Hepatocyte (in vitro differentiated cells): ENCODE measurements at regions not wholly inside any gene's neighbourhood (a gene's known extent, or its start where the extent isn't known, plus 50 kb on each side); places are given as distances from the start of the nearest gene placed in this dataset.

Source experiments
- EZH2phosphoT487 ChIP-seq: fragments of 200-600 bp; sonication (generic); IDR thresholded peaks from one replicate; pipeline ENCODE4 v1.6.1; 2018; ENCODE audit warnings: antibody characterized with exemption, mild to moderate bottlenecking, low read depth, moderate library complexity; ENCODE audit not compliant: unreplicated experiment, severe bottlenecking
- TF ChIP-seq, protein P1 (sequence below): fragments of 200-600 bp; sonication (generic); IDR thresholded peaks from 2 replicates; pipeline ENCODE4 v1.5.1; 2016; ENCODE audit warnings: antibody characterized with exemption, mild to moderate bottlenecking; ENCODE audit not compliant: poor library complexity

- TF ChIP-seq, protein P1, sequence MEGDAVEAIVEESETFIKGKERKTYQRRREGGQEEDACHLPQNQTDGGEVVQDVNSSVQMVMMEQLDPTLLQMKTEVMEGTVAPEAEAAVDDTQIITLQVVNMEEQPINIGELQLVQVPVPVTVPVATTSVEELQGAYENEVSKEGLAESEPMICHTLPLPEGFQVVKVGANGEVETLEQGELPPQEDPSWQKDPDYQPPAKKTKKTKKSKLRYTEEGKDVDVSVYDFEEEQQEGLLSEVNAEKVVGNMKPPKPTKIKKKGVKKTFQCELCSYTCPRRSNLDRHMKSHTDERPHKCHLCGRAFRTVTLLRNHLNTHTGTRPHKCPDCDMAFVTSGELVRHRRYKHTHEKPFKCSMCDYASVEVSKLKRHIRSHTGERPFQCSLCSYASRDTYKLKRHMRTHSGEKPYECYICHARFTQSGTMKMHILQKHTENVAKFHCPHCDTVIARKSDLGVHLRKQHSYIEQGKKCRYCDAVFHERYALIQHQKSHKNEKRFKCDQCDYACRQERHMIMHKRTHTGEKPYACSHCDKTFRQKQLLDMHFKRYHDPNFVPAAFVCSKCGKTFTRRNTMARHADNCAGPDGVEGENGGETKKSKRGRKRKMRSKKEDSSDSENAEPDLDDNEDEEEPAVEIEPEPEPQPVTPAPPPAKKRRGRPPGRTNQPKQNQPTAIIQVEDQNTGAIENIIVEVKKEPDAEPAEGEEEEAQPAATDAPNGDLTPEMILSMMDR = no peak
- no peak for TF ChIP-seq EZH2phosphoT487
These were observed 753.3 kb upstream of the ROBO1 start for GRCh38 chr3:80521081-80521480.
